GM18519 (cell line): ENCODE measurements at regions not wholly inside any gene's neighbourhood (a gene's known extent, or its start where the extent isn't known, plus 50 kb on each side); places are given as distances from the start of the nearest gene placed in this dataset.
"Not testable (repeated sequence)": the region's sequence is repeated elsewhere in the genome, so short reads cannot be mapped to it uniquely, and the experiment has no call there.

ENCODE experiments used
- ATAC-seq: cut with Tn5 transposase; IDR thresholded peaks from one replicate; pipeline ENCODE4 v1.9.1; 2021; ENCODE audit warnings: mild to moderate bottlenecking, moderate library complexity; ENCODE audit not compliant: unreplicated experiment, low FRiP score

DNA sequence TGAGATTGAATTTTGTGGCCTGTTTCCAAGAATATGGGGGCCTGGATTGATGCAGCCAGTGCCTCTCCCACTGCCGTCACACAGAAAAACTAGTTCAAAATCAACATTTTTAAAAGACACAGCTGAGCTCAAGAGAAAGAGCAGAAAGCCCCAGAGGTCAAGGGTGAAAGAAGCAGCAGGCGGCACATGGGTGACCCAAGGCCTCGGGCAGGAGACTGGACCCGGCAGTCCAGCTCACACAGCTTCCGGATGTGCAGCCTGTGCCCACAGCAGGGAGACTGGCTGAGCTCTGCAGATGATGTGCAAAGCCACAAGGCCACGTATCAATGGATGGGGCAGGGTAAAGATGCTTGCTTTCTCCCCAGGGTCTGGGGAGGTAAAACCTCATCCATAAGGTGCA is 50.4 kb upstream of the RNF32 start:
- ATAC-seq, result no peak

DNA sequence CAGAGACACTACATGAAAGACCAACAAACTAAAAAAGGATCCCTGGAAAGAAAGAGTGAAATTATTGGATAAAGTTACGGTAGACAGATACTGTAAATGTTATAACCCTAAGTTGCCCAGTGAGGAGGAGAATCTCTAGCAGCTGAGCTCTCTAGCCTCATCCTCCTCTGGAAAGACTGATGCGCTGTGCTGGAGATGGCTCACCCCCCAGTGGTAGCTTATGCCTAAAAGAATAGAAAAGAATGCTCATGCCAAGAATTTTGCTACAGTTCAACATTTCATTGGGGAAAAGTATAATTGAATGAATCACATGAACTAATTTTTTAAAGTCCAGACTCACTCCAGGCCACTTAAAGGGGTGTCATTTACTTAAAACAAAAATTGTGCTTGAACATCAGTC is 50.8 kb upstream of the RNF32 start:
- ATAC-seq, result no peak

- no peak for ATAC-seq
Measured at GRCh38 chr7:156585926-156586325, 54.6 kb upstream of the RNF32 start.

DNA sequence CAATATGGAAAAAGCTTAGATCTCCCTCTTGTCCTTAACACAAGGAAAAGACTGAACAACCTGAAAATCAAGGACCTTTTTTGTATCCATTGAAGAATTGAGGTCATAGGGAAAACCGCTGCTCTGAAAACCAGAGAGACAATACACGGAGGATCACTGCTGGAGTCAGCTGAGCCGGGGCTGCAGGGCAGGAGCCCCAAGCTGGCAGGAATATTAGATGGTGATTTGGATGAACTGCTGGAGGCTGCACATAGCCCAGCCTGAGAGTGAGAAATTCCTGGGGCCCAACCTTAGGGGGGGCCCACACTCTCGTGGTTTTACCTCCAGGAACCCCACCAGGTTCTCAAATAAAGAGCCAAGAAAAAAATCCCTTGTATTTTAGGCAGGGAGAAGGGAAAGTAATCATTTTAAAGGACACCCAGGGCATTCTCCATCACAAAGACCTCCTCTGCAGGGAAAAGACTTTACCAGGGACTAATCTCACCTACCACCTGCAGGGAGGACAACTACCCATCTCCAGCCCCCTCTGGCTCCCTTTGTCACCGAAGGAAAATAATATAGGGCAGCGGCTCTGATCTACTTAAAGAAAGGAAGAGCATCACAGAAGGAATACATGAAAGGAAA is 55.4 kb upstream of the RNF32 start:
- ATAC-seq, result no peak

DNA sequence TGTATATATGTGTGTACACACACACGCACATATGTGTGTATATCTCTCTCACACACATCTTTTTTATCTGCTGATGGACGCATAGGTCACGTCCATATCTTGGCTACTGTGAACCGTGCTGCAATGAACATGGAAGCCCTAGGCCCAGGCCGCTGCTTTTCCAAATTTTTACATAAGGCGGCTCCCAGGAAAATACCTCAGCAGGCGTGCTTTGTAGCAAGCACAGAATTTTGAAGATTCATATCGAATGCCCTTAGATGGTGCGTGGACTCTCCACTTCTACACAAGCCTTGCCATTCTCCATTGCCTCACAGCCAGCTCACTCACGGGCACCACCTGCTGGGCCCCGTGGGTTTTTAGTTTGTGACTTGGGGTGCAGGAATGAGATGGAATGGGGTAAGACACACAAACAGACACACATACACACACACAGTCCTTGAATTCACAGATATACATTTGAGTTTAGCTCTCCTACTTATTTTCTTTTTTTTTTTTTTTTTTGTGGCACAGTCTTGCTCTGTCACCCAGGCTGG is 57.9 kb upstream of the RNF32 start:
- ATAC-seq, result no peak

DNA sequence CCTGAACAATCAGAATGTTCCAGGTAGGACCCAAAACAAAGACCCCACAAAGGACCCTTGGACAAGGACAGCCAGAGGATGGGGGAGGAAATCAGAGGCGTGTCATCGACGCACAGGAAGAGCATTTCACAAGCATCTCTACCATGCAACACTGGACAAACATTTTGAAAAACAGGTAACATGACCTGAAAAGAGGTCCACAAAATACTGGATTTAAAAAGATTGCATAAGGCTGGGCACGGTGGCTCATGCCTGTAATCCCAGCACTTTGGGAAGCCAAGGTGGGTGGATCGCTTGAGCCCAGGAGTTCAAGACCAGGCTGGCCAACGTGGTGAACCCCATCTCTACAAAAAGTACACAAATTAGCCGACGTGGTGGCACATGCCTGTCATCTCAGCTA is 60.5 kb upstream of the RNF32 start:
- ATAC-seq, result no peak

DNA sequence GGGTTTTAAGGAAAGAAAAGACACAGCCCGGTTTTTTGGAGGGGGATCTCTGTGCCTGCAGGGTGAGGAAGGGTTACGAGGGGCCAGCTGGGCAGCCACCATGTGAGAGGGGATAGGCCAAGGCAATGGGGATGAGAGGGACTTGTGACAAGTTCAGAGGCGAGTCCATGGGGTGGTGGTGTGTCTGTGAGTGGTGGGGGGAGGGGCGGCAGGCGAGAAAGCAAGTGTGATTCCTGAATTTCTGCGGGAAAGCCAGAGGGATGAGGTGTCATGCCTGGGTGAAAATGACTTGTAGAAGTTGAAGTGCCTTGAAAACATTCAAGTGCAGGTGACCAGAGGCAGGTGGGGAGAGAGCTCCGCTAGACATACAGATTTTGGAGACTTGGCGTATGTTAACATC is 61.0 kb upstream of the RNF32 start:
- no peak for ATAC-seq

DNA sequence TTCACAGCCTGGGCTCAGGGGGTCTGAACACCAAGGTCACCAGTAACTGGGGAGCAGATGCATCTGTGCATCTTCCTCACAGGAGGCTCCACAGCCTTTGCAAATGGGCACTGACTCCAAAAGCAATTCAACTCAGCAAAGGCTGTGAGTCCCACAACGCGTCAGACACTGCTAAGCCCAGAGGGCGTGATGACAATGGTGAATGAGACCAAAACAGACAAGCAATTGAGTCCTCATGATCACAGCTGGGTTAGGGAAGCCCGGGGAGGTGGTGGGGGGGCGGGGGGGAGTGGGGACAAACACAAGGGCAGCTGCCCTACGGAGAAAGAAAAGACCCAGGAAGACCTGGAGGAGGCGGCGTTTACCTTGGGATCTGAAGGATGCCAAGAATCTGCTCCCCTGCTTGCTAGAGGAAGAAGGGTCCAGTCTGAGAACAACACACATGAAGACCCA is 61.6 kb upstream of the RNF32 start:
- ATAC-seq, result no peak

DNA sequence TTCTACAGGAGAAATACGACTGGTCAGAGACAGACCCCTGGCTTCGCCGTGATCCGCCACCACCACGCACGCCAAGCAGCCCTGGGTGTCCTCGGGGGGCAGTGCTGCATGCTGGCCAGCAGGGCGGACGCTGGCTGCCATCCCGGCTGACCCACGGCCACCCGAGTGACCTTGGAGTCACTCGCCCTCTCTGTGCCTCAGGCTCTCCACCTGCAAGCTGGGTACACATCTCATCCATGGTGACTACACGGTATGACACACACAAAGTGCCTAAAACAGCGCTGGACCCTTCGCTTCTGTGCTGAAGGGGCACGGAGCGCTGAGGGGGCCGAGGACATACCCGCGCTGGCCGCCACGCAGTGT is 62.0 kb upstream of the RNF32 start:
- no peak for ATAC-seq

- ATAC-seq, result no peak
Measured at GRCh38 chr7:156577645-156578577, 62.7 kb upstream of the RNF32 start.

- ATAC-seq, result no peak
Measured at GRCh38 chr7:156576216-156577058, 64.1 kb upstream of the RNF32 start.

GRCh38 chr7:156568258-156568657 is 72.3 kb upstream of the RNF32 start:
- ATAC-seq, result no peak

GRCh38 chr7:156566812-156567549 is 73.6 kb upstream of the RNF32 start:
- no peak for ATAC-seq

DNA sequence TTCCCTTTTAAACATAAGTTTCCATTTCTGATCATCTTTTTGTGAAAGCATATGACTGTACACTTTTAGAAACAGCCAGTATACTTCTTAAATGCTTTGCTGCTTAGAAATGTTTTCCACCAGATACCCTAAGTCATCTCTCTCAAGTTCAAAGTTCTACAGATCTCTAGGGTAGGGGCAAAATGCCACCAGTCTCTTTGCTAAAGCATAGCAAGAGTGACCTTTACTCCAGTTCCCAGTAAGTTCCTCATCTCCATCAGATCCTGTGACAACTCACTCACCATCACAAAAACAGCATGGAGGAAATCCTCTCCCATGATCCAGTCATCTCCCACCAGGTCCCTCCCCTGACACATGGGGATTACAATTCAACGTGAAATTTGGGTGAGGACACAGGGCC is 75.6 kb upstream of the RNF32 start:
- ATAC-seq, result not testable (repeated sequence)

DNA sequence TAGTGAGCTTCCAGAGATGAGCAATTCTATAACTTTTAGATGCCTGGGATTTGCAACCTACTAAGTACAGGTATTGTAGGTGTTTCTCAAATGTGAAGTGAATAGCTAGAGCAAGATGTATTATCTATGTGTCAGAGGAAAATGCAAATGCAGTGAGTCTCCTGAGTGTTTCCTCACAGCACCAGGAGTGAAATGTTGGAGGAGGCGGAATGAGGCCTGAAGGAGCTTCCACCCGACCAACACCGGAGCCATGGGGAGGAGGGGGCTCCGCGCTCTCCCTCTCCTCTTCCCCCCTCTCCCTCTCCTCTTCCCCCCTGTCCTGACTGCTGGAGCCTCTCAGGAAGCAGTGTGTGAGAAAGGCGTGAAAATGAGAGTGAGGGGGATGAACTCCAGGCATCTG is 79.9 kb upstream of the RNF32 start:
- no peak for ATAC-seq

- ATAC-seq, result no peak
Measured at GRCh38 chr7:156560075-156560474, 80.5 kb upstream of the RNF32 start.

DNA sequence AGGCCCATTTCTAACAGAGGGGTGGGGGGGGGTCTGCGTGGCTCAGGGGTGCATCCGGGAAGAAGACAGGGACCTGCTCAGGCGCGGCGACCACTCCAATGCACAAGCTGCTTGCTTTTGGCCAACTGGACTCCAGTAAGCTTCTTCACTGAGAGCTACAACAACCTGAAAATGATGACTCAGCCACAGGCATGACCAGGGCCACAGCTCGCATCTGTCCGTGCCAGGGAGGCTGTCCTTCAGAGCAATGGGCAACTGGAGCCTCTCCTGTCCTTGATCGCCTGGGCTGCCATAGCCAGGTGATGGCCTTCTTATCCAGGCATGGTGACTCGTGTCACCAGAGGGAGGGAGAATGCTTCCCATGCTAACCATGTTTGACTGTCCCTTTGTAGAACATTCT is 81.6 kb upstream of the RNF32 start:
- ATAC-seq, result no peak

GRCh38 chr7:156558198-156558597 is 82.4 kb upstream of the RNF32 start:
- no peak for ATAC-seq

DNA sequence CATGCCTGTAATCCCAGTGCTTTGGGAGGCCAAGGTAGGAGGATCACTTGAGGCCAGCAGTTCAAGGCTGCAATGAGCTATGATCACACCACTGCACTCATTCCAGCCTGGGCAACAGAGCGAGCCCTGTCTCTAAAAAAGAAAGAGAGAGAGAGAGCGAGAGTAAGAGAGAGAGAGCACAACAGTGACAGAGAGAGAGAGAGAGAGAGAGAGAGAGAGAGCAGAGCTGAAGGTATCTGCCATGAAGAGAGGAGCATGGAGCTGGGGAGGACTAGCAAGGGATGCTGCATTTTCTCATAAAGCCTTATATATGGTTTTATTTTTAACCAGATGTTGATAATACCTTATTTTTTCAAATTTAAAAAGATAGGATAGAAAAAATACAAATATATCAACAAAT is 84.5 kb upstream of the RNF32 start:
- no peak for ATAC-seq

GRCh38 chr7:156554488-156554887 is 86.1 kb upstream of the RNF32 start:
- ATAC-seq, result no peak
